OCI-LY7 (cell line): ENCODE measurements at regions not wholly inside any gene's neighbourhood (a gene's known extent, or its start where the extent isn't known, plus 50 kb on each side); places are given as distances from the start of the nearest gene placed in this dataset.

Experiments used
- BruUV-seq: library from RNA; stranded (reverse); fragments of 400-500 nt; replicated peaks from 2 replicates; lab custom pipeline; 2021; lab: Mats Ljungman, UMichigan
- CTCF ChIA-PET: fragments of 300-600 bp; sonication (Branson Sonifier 250); formaldehyde crosslinking; loops from one replicate; lab custom pipeline; 2022; ENCODE audit warnings: antibody characterized with exemption; ENCODE audit not compliant: unreplicated experiment; lab: Charles Lee
- POLR2A ChIA-PET: fragments of 300-600 bp; sonication (Branson Sonifier 250); formaldehyde crosslinking; loops from one replicate; lab custom pipeline; 2022; ENCODE audit warnings: antibody characterized with exemption; lab: Charles Lee
- DNase-seq: peaks from one replicate; pipeline ENCODE4 v3.0.0-alpha.2; 2015; ENCODE audit warnings: low spot score
- H2AFZ ChIP-seq: fragments of 200-600 bp; sonication (generic), shearing (Covaris generic); 2 replicates; pipeline ENCODE4 v1.6.1; 2014; ENCODE audit warnings: mild to moderate bottlenecking, antibody characterized with exemption, low read length, moderate library complexity
- H3K27ac ChIP-seq: fragments of 200-600 bp; sonication (generic); 2 replicates; pipeline ENCODE4 v1.5.1; 2014; ENCODE audit warnings: mixed run types, low read depth, mild to moderate bottlenecking, moderate library complexity, low read length, inconsistent platforms; ENCODE audit not compliant: poor library complexity, severe bottlenecking
- H3K36me3 ChIP-seq: fragments of 200-600 bp; sonication (generic); 2 replicates; pipeline ENCODE4 v1.6.1; 2014; ENCODE audit warnings: mild to moderate bottlenecking, antibody characterized with exemption, low read length, moderate library complexity, mixed read lengths; ENCODE audit not compliant: insufficient read depth
- H3K4me1 ChIP-seq: fragments of 200-600 bp; sonication (generic); 2 replicates; pipeline ENCODE4 v1.5.1; 2014; ENCODE audit warnings: mild to moderate bottlenecking, low read length; ENCODE audit not compliant: insufficient read depth, poor library complexity, severe bottlenecking
- H3K4me2 ChIP-seq: fragments of 200-600 bp; sonication (generic); 2 replicates; pipeline ENCODE4 v1.6.1; 2014; ENCODE audit warnings: mild to moderate bottlenecking, low read length
- H3K4me3 ChIP-seq: fragments of 200-600 bp; sonication (generic); 2 replicates; pipeline ENCODE4 v1.5.1; 2014; ENCODE audit warnings: mild to moderate bottlenecking, low read depth, low read length; ENCODE audit not compliant: poor library complexity, severe bottlenecking
- H3K79me2 ChIP-seq: fragments of 200-600 bp; sonication (generic); 2 replicates; pipeline ENCODE4 v1.6.1; 2016; ENCODE audit warnings: low read depth, mild to moderate bottlenecking, low read length, moderate library complexity, mixed read lengths; ENCODE audit not compliant: insufficient read depth
- H3K9me2 ChIP-seq: fragments of 200-600 bp; sonication (generic); 2 replicates; pipeline ENCODE4 v1.6.1; 2016; ENCODE audit warnings: mild to moderate bottlenecking, low read length, mixed read lengths; ENCODE audit not compliant: insufficient read depth
- H3K9me3 ChIP-seq: fragments of 200-600 bp; sonication (generic); 2 replicates; pipeline ENCODE4 v1.6.1; 2014; ENCODE audit warnings: mild to moderate bottlenecking, mixed run types, low read length, mixed read lengths
- H4K20me1 ChIP-seq: fragments of 200-600 bp; sonication (generic); 2 replicates; pipeline ENCODE4 v1.6.1; 2014; ENCODE audit warnings: mild to moderate bottlenecking, antibody characterized with exemption, low read length, moderate library complexity, mixed read lengths; ENCODE audit not compliant: insufficient read depth
- EZH2phosphoT487 ChIP-seq: fragments of 200-600 bp; sonication (generic); IDR thresholded peaks from 2 replicates; pipeline ENCODE4 v1.6.1; 2018; ENCODE audit warnings: low read depth, borderline replicate concordance, mild to moderate bottlenecking, mixed run types, antibody characterized with exemption, low read length, moderate library complexity, mixed read lengths
- intact Hi-C: fragments of 100-400 bp; cut with micrococcal nuclease; formaldehyde crosslinking; loops from one replicate; pipeline ENCODE4 v1.10.0; 2022; ENCODE audit not compliant: unreplicated experiment
- TF ChIP-seq, protein P1 (sequence below): fragments of 200-600 bp; sonication (generic); conservative IDR thresholded peaks from 2 replicates; pipeline ENCODE4 v1.5.1; 2014; ENCODE audit warnings: mild to moderate bottlenecking, antibody characterized with exemption, low read length, moderate library complexity, mixed read lengths

DNA sequence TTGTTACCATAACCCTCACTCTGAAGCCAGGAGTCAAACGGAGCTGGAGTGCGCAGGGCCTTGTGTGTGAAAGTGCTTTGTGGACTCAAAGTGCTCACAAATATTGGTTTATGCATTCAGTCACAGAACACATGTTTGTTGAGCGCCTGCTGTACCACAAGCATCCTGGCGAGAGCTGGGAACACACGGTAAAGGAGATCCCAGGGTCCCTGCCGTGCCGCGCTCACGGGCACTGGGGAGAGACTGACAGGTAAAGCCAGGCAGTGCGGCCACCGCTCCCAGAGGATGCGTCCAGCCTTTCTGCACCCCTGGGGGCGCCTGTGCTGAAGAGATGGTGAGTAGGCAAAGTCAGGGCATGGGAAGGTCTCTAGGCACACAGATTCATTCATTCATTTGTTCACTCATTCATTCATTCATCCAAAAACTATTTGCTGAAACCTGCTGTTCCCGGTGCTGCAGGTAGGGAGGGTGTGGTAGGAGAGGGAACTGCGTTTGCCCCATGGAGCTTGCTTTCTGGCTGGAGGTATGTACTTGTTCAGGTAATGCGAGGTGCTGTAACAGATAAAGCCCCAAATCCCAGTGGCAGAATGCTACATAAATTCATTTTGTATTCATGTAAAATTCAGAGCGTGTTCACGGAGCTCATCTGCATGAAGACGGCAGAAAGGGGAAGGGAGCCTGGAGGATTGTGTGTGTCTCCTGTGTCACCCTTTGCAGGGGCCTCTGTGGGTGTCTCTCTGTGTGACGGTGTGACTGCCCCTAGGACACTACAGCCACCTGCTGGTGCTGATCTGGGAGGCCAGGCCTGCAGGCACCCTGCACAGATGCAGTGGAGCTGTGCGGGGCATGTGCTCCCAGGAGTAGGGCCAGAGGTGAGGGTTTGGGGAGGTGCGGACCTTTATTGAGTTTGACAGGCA, 167.0 kb upstream of the B3GAT1 start:
- Histone ChIP-seq H3K4me3 (no peak overlapping the region), H3K4me1 (no peaks in the 10 kb centered on the region), H3K36me3 (no peaks in the 10 kb centered on the region), H3K9me3 (no peaks in the 10 kb centered on the region), H3K4me2 (no peak overlapping the region), H3K9me2 (no peaks in the 10 kb centered on the region), H3K79me2 (no peaks in the 10 kb centered on the region), H3K27ac (no peak overlapping the region), H2AFZ (no peak overlapping the region), H4K20me1 (no peaks in the 10 kb centered on the region)
- intact Hi-C loops = no loop called here
- TF ChIP-seq EZH2phosphoT487 = no peak
- TF ChIP-seq, protein P1, sequence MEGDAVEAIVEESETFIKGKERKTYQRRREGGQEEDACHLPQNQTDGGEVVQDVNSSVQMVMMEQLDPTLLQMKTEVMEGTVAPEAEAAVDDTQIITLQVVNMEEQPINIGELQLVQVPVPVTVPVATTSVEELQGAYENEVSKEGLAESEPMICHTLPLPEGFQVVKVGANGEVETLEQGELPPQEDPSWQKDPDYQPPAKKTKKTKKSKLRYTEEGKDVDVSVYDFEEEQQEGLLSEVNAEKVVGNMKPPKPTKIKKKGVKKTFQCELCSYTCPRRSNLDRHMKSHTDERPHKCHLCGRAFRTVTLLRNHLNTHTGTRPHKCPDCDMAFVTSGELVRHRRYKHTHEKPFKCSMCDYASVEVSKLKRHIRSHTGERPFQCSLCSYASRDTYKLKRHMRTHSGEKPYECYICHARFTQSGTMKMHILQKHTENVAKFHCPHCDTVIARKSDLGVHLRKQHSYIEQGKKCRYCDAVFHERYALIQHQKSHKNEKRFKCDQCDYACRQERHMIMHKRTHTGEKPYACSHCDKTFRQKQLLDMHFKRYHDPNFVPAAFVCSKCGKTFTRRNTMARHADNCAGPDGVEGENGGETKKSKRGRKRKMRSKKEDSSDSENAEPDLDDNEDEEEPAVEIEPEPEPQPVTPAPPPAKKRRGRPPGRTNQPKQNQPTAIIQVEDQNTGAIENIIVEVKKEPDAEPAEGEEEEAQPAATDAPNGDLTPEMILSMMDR = no peak
- CTCF ChIA-PET = no interaction called here
- DNase-seq = no peak
- no TSS peak for BruUV-seq
- POLR2A ChIA-PET = no interaction called here

DNA sequence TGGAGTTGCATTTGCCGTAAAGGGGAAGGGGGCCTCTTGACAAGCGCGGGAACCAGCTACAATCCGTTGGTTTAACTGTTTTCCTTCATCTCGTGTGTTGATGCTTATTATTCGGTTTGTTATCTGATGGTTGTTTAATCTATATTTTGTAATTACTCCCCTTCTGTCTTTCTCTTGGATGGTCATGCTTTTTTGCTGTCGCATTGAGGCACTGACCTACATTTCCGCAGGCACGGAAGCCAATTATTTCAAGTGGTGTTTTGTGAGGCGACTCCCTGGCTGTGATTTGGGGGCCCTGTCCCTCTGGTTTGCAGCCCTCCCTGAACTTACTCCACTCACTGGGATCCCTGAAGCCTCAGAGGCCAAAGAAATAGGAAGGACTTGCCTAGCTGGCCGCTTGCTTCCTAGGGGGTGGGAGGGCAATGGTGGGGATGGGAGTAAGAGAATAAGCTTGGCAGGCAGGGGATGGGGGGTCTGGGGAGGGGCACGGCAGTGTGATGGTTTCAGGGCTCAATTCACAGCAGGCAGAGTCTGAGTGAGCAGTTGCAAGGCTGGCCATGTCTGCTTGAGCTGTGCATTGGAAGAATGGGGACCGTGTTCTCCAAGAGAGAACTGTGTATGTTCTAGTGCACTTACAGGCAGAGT, 165.8 kb upstream of the B3GAT1 start:
- no peak overlapping the region for H3K4me2 ChIP-seq
- no TSS peak for BruUV-seq
- no peak for DNase-seq
- no peak overlapping the region for H3K4me3 ChIP-seq
- no peak overlapping the region for H3K27ac ChIP-seq
- H3K79me2 ChIP-seq = no peaks in the 10 kb centered on the region
- no peaks in the 10 kb centered on the region for H4K20me1 ChIP-seq
- TF ChIP-seq EZH2phosphoT487 = no peak
- TF ChIP-seq, protein P1 = no peak
- H3K9me2 ChIP-seq = no peaks in the 10 kb centered on the region
- CTCF ChIA-PET = interaction anchor here (0.6 kb wide), 1 partner anchor 33 kb away, joined by 11 read pairs; no protein-coding TSS in a partner anchor
- POLR2A ChIA-PET = no interaction called here
- intact Hi-C loops = no loop called here
- H3K4me1 ChIP-seq = no peaks in the 10 kb centered on the region
- H3K36me3 ChIP-seq = no peaks in the 10 kb centered on the region
- no peaks in the 10 kb centered on the region for H3K9me3 ChIP-seq
- H2AFZ ChIP-seq = no peak overlapping the region
